Osteoblast (primary cell): ENCODE measurements at regions not wholly inside any gene's neighbourhood (a gene's known extent, or its start where the extent isn't known, plus 50 kb on each side); places are given as distances from the start of the nearest gene placed in this dataset.

ENCODE experiments used
- DNase-seq: peaks from one replicate; pipeline ENCODE4 v3.0.0; 2011; ENCODE audit warnings: low spot score, mixed read lengths; ENCODE audit not compliant: insufficient read length; ENCODE audit errors: missing footprints
- H2AFZ ChIP-seq: 2 replicates; pipeline ENCODE4 v1.6.0; 2011; ENCODE audit warnings: mild to moderate bottlenecking, low read length
- H3K27ac ChIP-seq: 2 replicates; pipeline ENCODE4 v1.5.1; 2011; ENCODE audit warnings: mild to moderate bottlenecking, low read depth, low read length, moderate library complexity
- H3K27me3 ChIP-seq: 2 replicates; pipeline ENCODE4 v1.6.0; 2012; ENCODE audit warnings: mild to moderate bottlenecking, control low read depth, inconsistent platforms, low read length, moderate library complexity; ENCODE audit not compliant: insufficient read depth
- H3K36me3 ChIP-seq: 2 replicates; pipeline ENCODE4 v1.5.1; 2011; ENCODE audit warnings: mild to moderate bottlenecking, low read length, control low read depth, moderate library complexity; ENCODE audit not compliant: insufficient read depth
- H3K4me1 ChIP-seq: 2 replicates; pipeline ENCODE4 v1.5.1; 2011; ENCODE audit warnings: mild to moderate bottlenecking, low read length, control low read depth, moderate library complexity; ENCODE audit not compliant: insufficient read depth
- H3K4me2 ChIP-seq: 2 replicates; pipeline ENCODE4 v1.6.0; 2011; ENCODE audit warnings: mild to moderate bottlenecking, low read length; ENCODE audit not compliant: insufficient read depth
- H3K4me3 ChIP-seq: fragments of 200-600 bp; sonication (generic); 3 replicates; pipeline ENCODE4 v1.5.1; 2012; ENCODE audit warnings: mild to moderate bottlenecking, low read length, inconsistent platforms; ENCODE audit not compliant: insufficient read depth
- H3K79me2 ChIP-seq: 2 replicates; pipeline ENCODE4 v1.6.0; 2012; ENCODE audit warnings: mild to moderate bottlenecking, low read length, control low read depth, inconsistent platforms; ENCODE audit not compliant: insufficient read depth
- H3K9me3 ChIP-seq: 2 replicates; pipeline ENCODE4 v1.5.1; 2011; ENCODE audit warnings: low read depth, low read length, control low read depth
- H4K20me1 ChIP-seq: 2 replicates; pipeline ENCODE4 v1.6.0; 2012; ENCODE audit warnings: mild to moderate bottlenecking, low read length, control low read depth; ENCODE audit not compliant: insufficient read depth
- TF ChIP-seq, protein P1 (sequence below): IDR thresholded peaks from 2 replicates; pipeline ENCODE4 v1.5.1; 2011; ENCODE audit warnings: mild to moderate bottlenecking, low read depth, low read length, moderate library complexity; ENCODE audit errors: extremely low read depth

DNA sequence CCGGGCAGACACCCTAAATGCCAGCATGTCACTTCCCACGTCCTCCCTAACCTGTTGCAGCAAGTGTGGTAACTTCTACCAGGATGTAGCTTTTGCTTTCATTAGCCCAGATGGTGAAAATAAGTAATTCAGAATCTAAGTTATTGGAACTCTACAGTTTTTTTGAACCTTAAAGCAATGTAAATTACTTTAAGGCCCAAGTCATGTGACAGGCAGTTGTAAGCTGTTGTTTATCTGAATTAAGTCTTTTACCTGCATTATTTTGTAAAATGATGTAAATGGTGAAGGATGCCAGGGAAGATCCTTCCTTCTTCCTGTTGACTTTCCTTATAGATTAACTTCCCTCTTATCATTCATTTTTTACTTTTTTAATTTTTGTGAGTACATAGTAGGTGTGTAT is 670.2 kb downstream of the SEMA5A start:
- Histone ChIP-seq H3K27me3 (no peaks in the 10 kb centered on the region), H4K20me1 (no peaks in the 10 kb centered on the region)
- TF ChIP-seq, protein P1, sequence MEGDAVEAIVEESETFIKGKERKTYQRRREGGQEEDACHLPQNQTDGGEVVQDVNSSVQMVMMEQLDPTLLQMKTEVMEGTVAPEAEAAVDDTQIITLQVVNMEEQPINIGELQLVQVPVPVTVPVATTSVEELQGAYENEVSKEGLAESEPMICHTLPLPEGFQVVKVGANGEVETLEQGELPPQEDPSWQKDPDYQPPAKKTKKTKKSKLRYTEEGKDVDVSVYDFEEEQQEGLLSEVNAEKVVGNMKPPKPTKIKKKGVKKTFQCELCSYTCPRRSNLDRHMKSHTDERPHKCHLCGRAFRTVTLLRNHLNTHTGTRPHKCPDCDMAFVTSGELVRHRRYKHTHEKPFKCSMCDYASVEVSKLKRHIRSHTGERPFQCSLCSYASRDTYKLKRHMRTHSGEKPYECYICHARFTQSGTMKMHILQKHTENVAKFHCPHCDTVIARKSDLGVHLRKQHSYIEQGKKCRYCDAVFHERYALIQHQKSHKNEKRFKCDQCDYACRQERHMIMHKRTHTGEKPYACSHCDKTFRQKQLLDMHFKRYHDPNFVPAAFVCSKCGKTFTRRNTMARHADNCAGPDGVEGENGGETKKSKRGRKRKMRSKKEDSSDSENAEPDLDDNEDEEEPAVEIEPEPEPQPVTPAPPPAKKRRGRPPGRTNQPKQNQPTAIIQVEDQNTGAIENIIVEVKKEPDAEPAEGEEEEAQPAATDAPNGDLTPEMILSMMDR = no peak

DNA sequence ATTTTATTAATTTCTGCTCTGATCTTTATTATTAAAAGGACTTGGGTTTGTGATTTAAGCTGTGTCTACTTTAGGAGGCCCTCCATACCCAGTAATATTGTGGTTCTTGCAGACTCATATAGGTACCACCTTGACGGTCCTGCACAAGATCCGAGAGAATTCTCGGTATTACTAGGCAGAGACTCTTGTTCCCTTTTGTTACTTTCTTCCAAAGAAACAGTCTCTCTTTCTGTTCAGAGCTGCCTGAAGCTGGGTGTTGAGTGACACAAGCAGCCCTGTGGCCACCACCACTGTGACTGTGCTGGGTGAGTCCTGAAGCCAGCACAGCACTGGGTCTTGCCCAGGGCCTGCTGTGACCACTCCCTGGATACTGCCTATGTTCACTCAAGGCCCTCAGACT is 666.6 kb downstream of the SEMA5A start:
- H3K4me1 ChIP-seq = no peaks in the 10 kb centered on the region
- H3K27me3 ChIP-seq = no peaks in the 10 kb centered on the region
- no peak for DNase-seq
- no peaks in the 10 kb centered on the region for H3K36me3 ChIP-seq
- no peaks in the 10 kb centered on the region for H3K9me3 ChIP-seq
- TF ChIP-seq, protein P1 = no peak
- no peak overlapping the region for H2AFZ ChIP-seq
- no peak overlapping the region for H3K27ac ChIP-seq
- H3K4me3 ChIP-seq = no peak overlapping the region
- no peak overlapping the region for H3K4me2 ChIP-seq
- H4K20me1 ChIP-seq = no peaks in the 10 kb centered on the region
- no peaks in the 10 kb centered on the region for H3K79me2 ChIP-seq

More for the DNA sequence above, 670.2 kb downstream of the SEMA5A start:
- Histone ChIP-seq H3K9me3 (no peaks in the 10 kb centered on the region), H3K4me3 (no peak overlapping the region), H3K79me2 (no peaks in the 10 kb centered on the region), H3K36me3 (no peaks in the 10 kb centered on the region), H3K27ac (no peak overlapping the region), H2AFZ (no peak overlapping the region), H3K4me1 (no peaks in the 10 kb centered on the region), H3K4me2 (no peak overlapping the region)
- peak; percentile 57 for DNase-seq

DNA sequence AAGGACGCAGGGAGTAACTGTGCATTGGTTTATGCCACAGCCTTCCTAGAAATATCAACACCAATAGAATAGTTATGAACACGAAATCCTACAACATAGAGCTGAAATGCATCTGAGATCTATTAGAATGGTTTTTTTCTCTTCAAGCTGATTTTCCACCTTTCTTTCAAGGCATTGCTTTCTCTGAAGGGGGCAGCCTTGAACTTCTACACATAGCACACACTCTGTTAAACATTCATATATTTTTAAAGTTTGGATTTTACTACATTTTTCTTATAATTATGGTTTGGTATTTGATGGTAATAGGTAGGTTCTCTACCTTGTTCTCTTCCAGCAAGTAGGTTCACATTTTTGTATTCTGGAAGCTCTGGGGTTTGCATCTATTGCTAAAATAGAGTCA is 661.8 kb downstream of the SEMA5A start:
- H3K4me3 ChIP-seq = no peak overlapping the region
- H3K79me2 ChIP-seq = no peaks in the 10 kb centered on the region
- no peak for DNase-seq
- no peak overlapping the region for H2AFZ ChIP-seq
- no peaks in the 10 kb centered on the region for H3K9me3 ChIP-seq
- no peak overlapping the region for H3K27ac ChIP-seq
- TF ChIP-seq, protein P1 = peak; percentile 11
- H3K4me1 ChIP-seq = no peaks in the 10 kb centered on the region
- H3K36me3 ChIP-seq = no peaks in the 10 kb centered on the region
- no peaks in the 10 kb centered on the region for H4K20me1 ChIP-seq
- no peak overlapping the region for H3K4me2 ChIP-seq
- no peaks in the 10 kb centered on the region for H3K27me3 ChIP-seq

DNA sequence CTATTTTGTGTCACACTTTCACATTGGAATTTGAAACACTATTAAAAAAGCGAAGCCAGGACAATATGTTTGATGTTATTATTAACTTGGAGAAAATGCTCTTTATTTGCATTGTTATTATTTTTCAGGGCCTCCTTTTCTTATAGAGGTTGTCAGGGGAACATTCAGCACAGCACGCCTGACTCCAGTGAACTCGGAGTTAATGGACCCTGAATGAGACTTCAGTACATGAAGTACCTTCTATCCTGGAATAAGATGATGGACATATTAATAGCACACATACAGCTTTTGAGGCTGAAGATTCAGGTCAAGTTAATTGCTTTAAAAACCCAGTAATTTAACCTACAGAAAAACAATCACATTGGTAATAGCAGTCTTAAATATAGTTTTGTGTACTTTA is 652.9 kb downstream of the SEMA5A start:
- no peak overlapping the region for H2AFZ ChIP-seq
- TF ChIP-seq, protein P1 = no peak
- H4K20me1 ChIP-seq = no peaks in the 10 kb centered on the region
- no peak for DNase-seq
- H3K4me2 ChIP-seq = no peak overlapping the region
- H3K4me3 ChIP-seq = no peak overlapping the region
- no peaks in the 10 kb centered on the region for H3K79me2 ChIP-seq
- no peaks in the 10 kb centered on the region for H3K9me3 ChIP-seq
- no peaks in the 10 kb centered on the region for H3K36me3 ChIP-seq
- H3K27ac ChIP-seq = no peak overlapping the region
- H3K27me3 ChIP-seq = no peaks in the 10 kb centered on the region
- H3K4me1 ChIP-seq = no peaks in the 10 kb centered on the region
